Pancreas (tissue), 10 donors: ENCODE measurements at regions not wholly inside any gene's neighbourhood (a gene's known extent, or its start where the extent isn't known, plus 50 kb on each side); places are given as distances from the start of the nearest gene placed in this dataset.

Source experiments
- ATAC-seq, 4 donors: fragments of 200-7000 bp; cut with Tn5 transposase; one replicate each; pipeline versions ENCODE4 v1.8.0 to v1.9.1; 2020; ENCODE audit warnings: mild to moderate bottlenecking in 4 of 4, moderate library complexity in 4 of 4
- DNase-seq, 6 donors: peaks; one replicate each; pipeline ENCODE4 v3.0.0-alpha.2; 2020
- FAIRE-seq: peaks from 2 replicates; lab custom pipeline; 2012; peaks lifted over from hg19 to GRCh38; lab: Jason Lieb, UNC
- H3K27ac ChIP-seq, 4 donors: fragments of 200-600 bp; sonication (generic); 1 replicate in 3 of 4; 2 replicates in 1 of 4; pipeline versions ENCODE4 v1.5.0 to v1.8.0; 2020
- H3K27me3 ChIP-seq, 4 donors: fragments of 200-600 bp; one replicate each; pipeline ENCODE4 v1.8.0; 2021
- H3K36me3 ChIP-seq, 3 donors: fragments of 200-600 bp; sonication (generic) in 1 of 3; one replicate each; pipeline versions ENCODE4 v1.5.0 to v1.8.0; 2020 to 2021
- H3K4me1 ChIP-seq, 3 donors: fragments of 200-600 bp; one replicate each; pipeline ENCODE4 v1.8.0; 2021
- H3K4me3 ChIP-seq, 4 donors: fragments of 200-600 bp; sonication (generic) in 2 of 4; one replicate each; pipeline versions ENCODE4 v1.5.0 to v1.8.0; 2020 to 2021
- H3K9me3 ChIP-seq, 4 donors: fragments of 200-600 bp; one replicate each; pipeline ENCODE4 v1.8.0; 2021
- CTCF ChIP-seq, 4 donors: fragments of 200-600 bp; sonication (generic) in 3 of 4; IDR thresholded peaks; one replicate each; pipeline versions ENCODE4 v1.5.0 to v1.8.0; 2021; ENCODE audit warnings: antibody characterized with exemption in 4 of 4
- WGBS, 2 donors: extraction: QIAGEN DNeasy Blood & Tissue Kit; methylation state at CpG; one replicate each; pipeline ENCODE4 v1.1.7; 2013; 5-methylcytosine and 5-hydroxymethylcytosine counted together
- intact Hi-C, 3 donors: fragments of 100-400 bp; cut with DNase I; formaldehyde crosslinking; loops; one replicate each; pipeline versions ENCODE4 v1.11.1 to v1.14.2; 2022
- donor health status: healthy with polysubstance abuse.
- donor health status: DM: no; HTN: no; CAD: no; lungs with moderate emphysema.
- donor health status: DM: no; HTN: no; CAD: no.
- donor health status: control.
- donor health status: control.
- donor health status: Bipolar disorder and iron deficiency.
- donor health status: DM: yes; HTN: yes; CAD: no.
- donor health status: DM: no; HTN: no; CAD: no.
- donor health status: DM: no; HTN: no; CAD: no.
- donor health status: DM: yes; HTN: yes; CAD: no.

GRCh38 chr5:58274191-58274590 lies 185.7 kb downstream of the PLK2 start:
- no peak for TF ChIP-seq CTCF (IDR thresholded peaks at IDR 0.05)
- H3K27ac ChIP-seq, result no peak overlapping the region
- no peak for ATAC-seq
- DNase-seq, result no peak
- H3K4me3 ChIP-seq, result no peak overlapping the region
- FAIRE-seq, result no peak
- no peaks in the 10 kb centered on the region for H3K27me3 ChIP-seq
- intact Hi-C loops, result no loop called here
- no peaks in the 10 kb centered on the region for H3K4me1 ChIP-seq
- no peaks in the 10 kb centered on the region for H3K36me3 ChIP-seq
- no peaks in the 10 kb centered on the region for H3K9me3 ChIP-seq

- H3K36me3 ChIP-seq, result no peaks in the 10 kb centered on the region
- 71 to 78% methylated on average over 2 of the region's 2 CpGs for WGBS, 2 donors
- intact Hi-C loops, result no loop called here
- no peak for TF ChIP-seq CTCF (IDR thresholded peaks at IDR 0.05)
- H3K27ac ChIP-seq, result no peak overlapping the region
- no peaks in the 10 kb centered on the region for H3K27me3 ChIP-seq
- DNase-seq (no peak), ATAC-seq (no peak), FAIRE-seq (no peak)
- no peaks in the 10 kb centered on the region for H3K9me3 ChIP-seq
- no peaks in the 10 kb centered on the region for H3K4me1 ChIP-seq
- H3K4me3 ChIP-seq, result no peak overlapping the region
Measured at GRCh38 chr5:58273711-58274110, 186.2 kb downstream of the PLK2 start.

- H3K27ac ChIP-seq, result no peak overlapping the region
- DNase-seq, result no peak
- no peak for ATAC-seq
- no peak for TF ChIP-seq CTCF (IDR thresholded peaks at IDR 0.05)
- intact Hi-C loops, result no loop called here
- FAIRE-seq, result no peak
- no peaks in the 10 kb centered on the region for H3K4me1 ChIP-seq
- WGBS, 2 donors, result 74 to 81% methylated on average over 4 of the region's 4 CpGs
- no peaks in the 10 kb centered on the region for H3K27me3 ChIP-seq
- H3K4me3 ChIP-seq, result no peak overlapping the region
- H3K36me3 ChIP-seq, result no peaks in the 10 kb centered on the region
- H3K9me3 ChIP-seq, result no peaks in the 10 kb centered on the region
Measured at GRCh38 chr5:58268268-58268667, 191.6 kb downstream of the PLK2 start.

DNA sequence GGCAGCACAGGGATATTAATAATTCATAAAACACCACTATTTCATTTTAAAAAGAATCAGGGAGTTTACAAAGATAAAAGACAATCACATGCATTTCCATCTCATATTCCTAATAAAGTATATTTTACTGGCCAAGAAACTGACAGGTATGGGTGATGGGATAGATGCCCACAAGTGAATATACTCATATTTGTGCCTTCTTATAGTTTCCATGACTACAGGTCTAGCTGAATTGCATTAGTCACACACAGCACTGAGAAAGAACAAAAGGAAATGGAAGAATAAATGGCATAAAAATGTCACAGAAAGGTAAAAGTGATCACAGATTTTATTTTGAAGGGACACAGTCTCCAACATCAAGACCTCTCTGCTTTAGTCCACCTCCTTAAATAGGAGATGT lies 193.5 kb downstream of the PLK2 start:
- Histone ChIP-seq H3K4me3 (no peak overlapping the region), H3K27me3 (no peaks in the 10 kb centered on the region), H3K9me3 (no peaks in the 10 kb centered on the region), H3K36me3 (no peaks in the 10 kb centered on the region), H3K4me1 (no peaks in the 10 kb centered on the region), H3K27ac (no peak overlapping the region)
- FAIRE-seq (no peak), DNase-seq (no peak), ATAC-seq (no peak)
- no peak for TF ChIP-seq CTCF (IDR thresholded peaks at IDR 0.05)
- intact Hi-C loops, result no loop called here

DNA sequence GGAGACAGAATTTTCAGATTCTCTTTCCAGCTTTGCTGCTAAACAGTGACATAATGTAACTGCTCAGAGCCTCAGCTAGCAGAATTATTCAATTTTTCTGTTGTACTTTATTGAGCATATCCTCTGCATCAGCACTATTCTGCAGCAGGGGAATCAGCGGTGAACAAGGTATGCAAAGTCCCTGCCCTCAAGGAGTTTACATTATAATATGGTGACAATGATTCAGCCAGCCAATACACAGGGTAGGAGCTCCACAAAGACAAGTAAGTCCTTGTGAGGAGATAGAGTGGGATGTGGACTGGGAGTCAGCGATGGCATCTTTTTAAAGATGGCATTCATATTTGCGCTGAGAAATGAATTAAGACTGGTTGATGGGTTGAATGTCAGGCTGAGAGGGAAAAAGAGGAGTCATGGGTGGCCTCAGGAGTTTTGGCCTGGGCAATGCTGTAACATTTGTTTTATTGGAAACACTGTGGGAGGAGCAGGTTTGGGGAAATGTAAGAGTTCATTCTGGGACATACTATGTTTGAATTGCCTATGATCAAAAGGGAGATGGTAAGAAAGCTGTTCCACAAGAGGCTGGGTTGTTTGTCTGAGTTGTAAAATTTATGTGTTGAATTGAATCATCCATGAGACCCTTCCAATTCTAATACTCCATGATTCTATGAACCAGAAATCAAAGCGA lies 194.5 kb downstream of the PLK2 start:
- WGBS, 2 donors, result 93 to 95% methylated on average over 4 of the region's 4 CpGs
- H3K4me1 ChIP-seq, result no peaks in the 10 kb centered on the region
- no peaks in the 10 kb centered on the region for H3K9me3 ChIP-seq
- H3K4me3 ChIP-seq, result no peak overlapping the region
- FAIRE-seq (no peak), DNase-seq (no peak), ATAC-seq (no peak)
- intact Hi-C loops, result no loop called here
- TF ChIP-seq CTCF (IDR thresholded peaks at IDR 0.05), result no peak
- H3K27me3 ChIP-seq, result no peaks in the 10 kb centered on the region
- H3K27ac ChIP-seq, result no peak overlapping the region
- no peaks in the 10 kb centered on the region for H3K36me3 ChIP-seq
